Trophoblast cell (in vitro differentiated cells and primary cell): ENCODE measurements at regions not wholly inside any gene's neighbourhood (a gene's known extent, or its start where the extent isn't known, plus 50 kb on each side); places are given as distances from the start of the nearest gene placed in this dataset.

Experiments
- DNase-seq, 2 donors: peaks; one replicate each; pipeline ENCODE4 v3.0.0-alpha.2; 2016
- H2AFZ ChIP-seq: 2 replicates; pipeline ENCODE4 v1.6.1; 2013; ENCODE audit warnings: low read length, moderate library complexity, mild to moderate bottlenecking; ENCODE audit not compliant: insufficient read depth, poor library complexity
- H2AK5ac ChIP-seq: 2 replicates; pipeline ENCODE4 v1.6.1; 2013; ENCODE audit warnings: mild to moderate bottlenecking, low read length
- H2BK120ac ChIP-seq: 2 replicates; pipeline ENCODE4 v1.6.1; 2013; ENCODE audit warnings: low read length, mild to moderate bottlenecking, moderate library complexity; ENCODE audit not compliant: insufficient read depth, poor library complexity
- H2BK12ac ChIP-seq: 2 replicates; pipeline ENCODE4 v1.6.1; 2013; ENCODE audit warnings: mild to moderate bottlenecking, low read length, moderate library complexity
- H2BK5ac ChIP-seq: 2 replicates; pipeline ENCODE4 v1.6.1; 2013; ENCODE audit warnings: low read length, low read depth, moderate library complexity, mild to moderate bottlenecking; ENCODE audit not compliant: poor library complexity
- H3K14ac ChIP-seq: 2 replicates; pipeline ENCODE4 v1.6.1; 2013; ENCODE audit warnings: mild to moderate bottlenecking, low read length
- H3K18ac ChIP-seq: 2 replicates; pipeline ENCODE4 v1.6.1; 2013; ENCODE audit warnings: mild to moderate bottlenecking, low read length
- H3K23ac ChIP-seq: 2 replicates; pipeline ENCODE4 v1.6.1; 2013; ENCODE audit warnings: low read length
- H3K27ac ChIP-seq: 2 replicates; pipeline ENCODE4 v1.5.1; 2013; ENCODE audit warnings: low read depth, mild to moderate bottlenecking, inconsistent platforms, low read length, moderate library complexity
- H3K27me3 ChIP-seq: 2 replicates; pipeline ENCODE4 v1.6.1; 2013; ENCODE audit warnings: inconsistent platforms, mild to moderate bottlenecking, low read length, moderate library complexity; ENCODE audit not compliant: insufficient read depth
- H3K36me3 ChIP-seq, 2 experiments: 1 replicate in 1 of 2; 2 replicates in 1 of 2; pipeline ENCODE4 v1.6.1; 2013; ENCODE audit warnings: low read length in 2 of 2, mild to moderate bottlenecking in 2 of 2, moderate library complexity in 1 of 2; ENCODE audit not compliant: insufficient read depth in 2 of 2, control insufficient read depth in 1 of 2
- H3K4ac ChIP-seq: 2 replicates; pipeline ENCODE4 v1.6.1; 2013; ENCODE audit warnings: low read depth, mild to moderate bottlenecking, low read length, moderate library complexity
- H3K4me1 ChIP-seq, 2 experiments: 1 replicate in 1 of 2; 2 replicates in 1 of 2; pipeline ENCODE4 v1.6.1; 2013; ENCODE audit warnings: low read length in 2 of 2, mild to moderate bottlenecking in 2 of 2, moderate library complexity in 1 of 2; ENCODE audit not compliant: insufficient read depth in 2 of 2, control insufficient read depth in 1 of 2
- H3K4me2 ChIP-seq: 2 replicates; pipeline ENCODE4 v1.6.1; 2013; ENCODE audit warnings: inconsistent platforms, mild to moderate bottlenecking, low read length, moderate library complexity
- H3K4me3 ChIP-seq: 2 replicates; pipeline ENCODE4 v1.5.1; 2013; ENCODE audit warnings: mild to moderate bottlenecking, low read depth, low read length, inconsistent platforms
- H3K79me1 ChIP-seq: one replicate; pipeline ENCODE4 v1.6.1; 2013; ENCODE audit warnings: low read length
- H3K79me2 ChIP-seq: 2 replicates; pipeline ENCODE4 v1.6.1; 2013; ENCODE audit warnings: low read length, mild to moderate bottlenecking; ENCODE audit not compliant: control insufficient read depth, insufficient read depth, poor library complexity
- H3K9ac ChIP-seq: 2 replicates; pipeline ENCODE4 v1.6.1; 2013; ENCODE audit warnings: mild to moderate bottlenecking, low read length
- H3K9me3 ChIP-seq: 2 replicates; pipeline ENCODE4 v1.6.1; 2013; ENCODE audit warnings: low read depth, mild to moderate bottlenecking, control low read depth, inconsistent platforms, low read length; ENCODE audit not compliant: insufficient read depth
- H4K12ac ChIP-seq: 2 replicates; pipeline ENCODE4 v1.6.1; 2013; ENCODE audit warnings: low read depth, mild to moderate bottlenecking, low read length, moderate library complexity
- H4K8ac ChIP-seq: 2 replicates; pipeline ENCODE4 v1.6.1; 2013; ENCODE audit warnings: low read depth, mild to moderate bottlenecking, low read length, moderate library complexity
- H4K91ac ChIP-seq: one replicate; pipeline ENCODE4 v1.6.1; 2013; ENCODE audit warnings: low read depth, mild to moderate bottlenecking, low read length, moderate library complexity
- WGBS: extraction: QIAGEN DNeasy Blood & Tissue Kit; methylation state at CpG from one replicate; pipeline ENCODE4 v1.1.7; 2013; ENCODE audit warnings: missing lambda C conversion rate; ENCODE audit not compliant: insufficient read length, insufficient coverage; ENCODE audit errors: extremely low coverage; 5-methylcytosine and 5-hydroxymethylcytosine counted together

GRCh38 chr1:213481395-213481794 is 430.4 kb downstream of the RPS6KC1 start:
- no peak overlapping the region for H3K18ac ChIP-seq
- H2AFZ ChIP-seq = no peak overlapping the region
- no CpG with 5 or more reads among the region's 2 CpGs for WGBS
- H3K36me3 ChIP-seq = no peaks in the 10 kb centered on the region
- no peak overlapping the region for H3K27ac ChIP-seq
- H4K91ac ChIP-seq = no peak overlapping the region
- H3K27me3 ChIP-seq = no peaks in the 10 kb centered on the region
- no peak overlapping the region for H4K8ac ChIP-seq
- no peak for DNase-seq
- H3K4ac ChIP-seq = no peak overlapping the region
- H4K12ac ChIP-seq = no peak overlapping the region
- H3K14ac ChIP-seq = no peak overlapping the region
- H2AK5ac ChIP-seq = no peak overlapping the region
- H3K4me3 ChIP-seq = no peak overlapping the region
- no peak overlapping the region for H2BK12ac ChIP-seq
- H3K4me1 ChIP-seq = no peaks in the 10 kb centered on the region
- H3K9ac ChIP-seq = no peak overlapping the region
- no peaks in the 10 kb centered on the region for H3K9me3 ChIP-seq
- H2BK120ac ChIP-seq = no peak overlapping the region
- H3K79me2 ChIP-seq = no peaks in the 10 kb centered on the region
- H3K4me2 ChIP-seq = no peak overlapping the region
- no peaks in the 10 kb centered on the region for H3K79me1 ChIP-seq
- H3K23ac ChIP-seq = no peak overlapping the region
- no peak overlapping the region for H2BK5ac ChIP-seq

- WGBS = no CpG with 5 or more reads among the region's 3 CpGs
- no peaks in the 10 kb centered on the region for H3K36me3 ChIP-seq
Measured at GRCh38 chr1:213484333-213484732, 433.3 kb downstream of the RPS6KC1 start.

GRCh38 chr1:213484758-213485157 is 433.7 kb downstream of the RPS6KC1 start:
- H3K9me3 ChIP-seq = no peaks in the 10 kb centered on the region
- no peak overlapping the region for H2BK12ac ChIP-seq
- no peak overlapping the region for H3K4me3 ChIP-seq
- no peak overlapping the region for H2AK5ac ChIP-seq
- H3K4ac ChIP-seq = no peak overlapping the region
- H3K36me3 ChIP-seq = no peaks in the 10 kb centered on the region
- no peak overlapping the region for H3K27ac ChIP-seq
- no peak overlapping the region for H2BK120ac ChIP-seq
- H3K4me2 ChIP-seq = no peak overlapping the region
- no peak overlapping the region for H3K23ac ChIP-seq
- H3K18ac ChIP-seq = no peak overlapping the region
- H2AFZ ChIP-seq = no peak overlapping the region
- no peak for DNase-seq
- no peak overlapping the region for H2BK5ac ChIP-seq
- no peaks in the 10 kb centered on the region for H3K27me3 ChIP-seq
- H3K14ac ChIP-seq = no peak overlapping the region
- H4K12ac ChIP-seq = no peak overlapping the region
- H3K79me2 ChIP-seq = no peaks in the 10 kb centered on the region
- H4K91ac ChIP-seq = no peak overlapping the region
- WGBS = no CpG with 5 or more reads among the region's 1 CpG
- no peak overlapping the region for H4K8ac ChIP-seq
- no peak overlapping the region for H3K9ac ChIP-seq
- H3K4me1 ChIP-seq = no peaks in the 10 kb centered on the region
- H3K79me1 ChIP-seq = no peaks in the 10 kb centered on the region

More at GRCh38 chr1:213484333-213484732, 433.3 kb downstream of the RPS6KC1 start:
- Histone ChIP-seq H3K79me2 (no peaks in the 10 kb centered on the region), H3K27ac (no peak overlapping the region), H3K14ac (no peak overlapping the region), H3K4me1 (no peaks in the 10 kb centered on the region), H3K27me3 (no peaks in the 10 kb centered on the region), H2BK12ac (no peak overlapping the region), H4K12ac (no peak overlapping the region), H4K91ac (no peak overlapping the region), H2BK5ac (no peak overlapping the region), H3K79me1 (no peaks in the 10 kb centered on the region), H2BK120ac (no peak overlapping the region), H3K9me3 (no peaks in the 10 kb centered on the region), H3K9ac (no peak overlapping the region), H3K4me3 (no peak overlapping the region), H3K4ac (no peak overlapping the region), H3K23ac (no peak overlapping the region), H3K18ac (no peak overlapping the region), H2AK5ac (no peak overlapping the region), H2AFZ (no peak overlapping the region), H4K8ac (no peak overlapping the region), H3K4me2 (no peak overlapping the region)
- DNase-seq = no peak

GRCh38 chr1:213486488-213486887 is 435.4 kb downstream of the RPS6KC1 start:
- no peak for DNase-seq
- no CpG with 5 or more reads among the region's 3 CpGs for WGBS
- Histone ChIP-seq H2AFZ (no peak overlapping the region), H3K79me1 (no peaks in the 10 kb centered on the region), H2BK5ac (no peak overlapping the region), H3K4ac (no peak overlapping the region), H3K79me2 (no peaks in the 10 kb centered on the region), H3K4me1 (no peaks in the 10 kb centered on the region), H3K18ac (no peak overlapping the region), H3K4me3 (no peak overlapping the region), H3K36me3 (no peaks in the 10 kb centered on the region), H2BK120ac (no peak overlapping the region), H3K9me3 (no peaks in the 10 kb centered on the region), H4K8ac (no peak overlapping the region), H3K27me3 (no peaks in the 10 kb centered on the region), H4K12ac (no peak overlapping the region), H2AK5ac (no peak overlapping the region), H3K4me2 (no peak overlapping the region), H3K27ac (no peak overlapping the region), H3K14ac (no peak overlapping the region), H2BK12ac (no peak overlapping the region), H3K23ac (no peak overlapping the region), H4K91ac (no peak overlapping the region), H3K9ac (no peak overlapping the region)
